HFFc6 (cell line): ENCODE measurements at regions not wholly inside any gene's neighbourhood (a gene's known extent, or its start where the extent isn't known, plus 50 kb on each side); places are given as distances from the start of the nearest gene placed in this dataset.

ENCODE experiments used
- DNase-seq: peaks from one replicate; pipeline ENCODE4 v3.0.0-alpha.2; 2018
- H3K27ac Mint-ChIP-seq: 2 replicates; pipeline ENCODE4 v1.8.0; 2020; ENCODE audit warnings: mild to moderate bottlenecking, mixed read lengths
- H3K27me3 Mint-ChIP-seq: 2 replicates; pipeline ENCODE4 v1.8.0; 2021; ENCODE audit warnings: mild to moderate bottlenecking, moderate library complexity, mixed read lengths; ENCODE audit not compliant: insufficient read depth
- H3K36me3 Mint-ChIP-seq: 2 replicates; pipeline ENCODE4 v1.8.0; 2021; ENCODE audit warnings: low read depth, mixed read lengths
- H3K4me1 Mint-ChIP-seq: 2 replicates; pipeline ENCODE4 v1.8.0; 2020; ENCODE audit warnings: low read depth, mixed read lengths
- H3K4me3 Mint-ChIP-seq: 2 replicates; pipeline ENCODE4 v1.8.0; 2020; ENCODE audit warnings: mild to moderate bottlenecking, moderate library complexity, mixed read lengths
- H3K9me3 Mint-ChIP-seq: 2 replicates; pipeline ENCODE4 v1.8.0; 2020; ENCODE audit warnings: mild to moderate bottlenecking, mixed read lengths
- TF ChIP-seq, protein P1 (sequence below): fragments of 200-600 bp; sonication (generic); IDR thresholded peaks from 2 replicates; pipeline ENCODE4 v1.5.0; 2021; ENCODE audit warnings: antibody characterized with exemption, mild to moderate bottlenecking

DNA sequence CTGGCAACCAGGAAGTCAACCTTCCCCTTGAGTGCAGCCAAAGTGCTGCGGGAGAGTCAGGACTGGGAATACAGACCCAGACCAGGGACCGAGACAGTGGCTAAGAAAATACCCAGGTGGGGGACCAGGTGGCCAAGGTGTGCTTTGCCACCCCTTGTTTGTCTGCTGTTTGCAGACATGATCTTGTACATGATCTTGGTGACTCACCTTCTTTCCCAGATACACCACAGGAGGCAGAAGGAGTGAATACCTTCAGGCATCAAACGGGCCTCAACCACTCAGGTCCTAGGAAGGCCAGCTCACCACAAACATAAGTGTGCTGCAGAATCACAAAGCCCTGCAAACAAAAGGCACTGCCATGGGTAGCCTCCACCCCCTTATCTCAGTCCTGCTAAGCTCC, 62.0 kb downstream of the CNGA2 start:
- no peak for DNase-seq
- peaks cover 10% of the 10 kb centered on the region for H3K9me3 Mint-ChIP-seq
- H3K36me3 Mint-ChIP-seq: no peaks in the 10 kb centered on the region
- H3K4me3 Mint-ChIP-seq: no peak overlapping the region
- H3K27ac Mint-ChIP-seq: no peak overlapping the region
- peaks cover 8% of the 10 kb centered on the region for H3K27me3 Mint-ChIP-seq
- TF ChIP-seq, protein P1, sequence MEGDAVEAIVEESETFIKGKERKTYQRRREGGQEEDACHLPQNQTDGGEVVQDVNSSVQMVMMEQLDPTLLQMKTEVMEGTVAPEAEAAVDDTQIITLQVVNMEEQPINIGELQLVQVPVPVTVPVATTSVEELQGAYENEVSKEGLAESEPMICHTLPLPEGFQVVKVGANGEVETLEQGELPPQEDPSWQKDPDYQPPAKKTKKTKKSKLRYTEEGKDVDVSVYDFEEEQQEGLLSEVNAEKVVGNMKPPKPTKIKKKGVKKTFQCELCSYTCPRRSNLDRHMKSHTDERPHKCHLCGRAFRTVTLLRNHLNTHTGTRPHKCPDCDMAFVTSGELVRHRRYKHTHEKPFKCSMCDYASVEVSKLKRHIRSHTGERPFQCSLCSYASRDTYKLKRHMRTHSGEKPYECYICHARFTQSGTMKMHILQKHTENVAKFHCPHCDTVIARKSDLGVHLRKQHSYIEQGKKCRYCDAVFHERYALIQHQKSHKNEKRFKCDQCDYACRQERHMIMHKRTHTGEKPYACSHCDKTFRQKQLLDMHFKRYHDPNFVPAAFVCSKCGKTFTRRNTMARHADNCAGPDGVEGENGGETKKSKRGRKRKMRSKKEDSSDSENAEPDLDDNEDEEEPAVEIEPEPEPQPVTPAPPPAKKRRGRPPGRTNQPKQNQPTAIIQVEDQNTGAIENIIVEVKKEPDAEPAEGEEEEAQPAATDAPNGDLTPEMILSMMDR: no peak
- H3K4me1 Mint-ChIP-seq: no peaks in the 10 kb centered on the region

DNA sequence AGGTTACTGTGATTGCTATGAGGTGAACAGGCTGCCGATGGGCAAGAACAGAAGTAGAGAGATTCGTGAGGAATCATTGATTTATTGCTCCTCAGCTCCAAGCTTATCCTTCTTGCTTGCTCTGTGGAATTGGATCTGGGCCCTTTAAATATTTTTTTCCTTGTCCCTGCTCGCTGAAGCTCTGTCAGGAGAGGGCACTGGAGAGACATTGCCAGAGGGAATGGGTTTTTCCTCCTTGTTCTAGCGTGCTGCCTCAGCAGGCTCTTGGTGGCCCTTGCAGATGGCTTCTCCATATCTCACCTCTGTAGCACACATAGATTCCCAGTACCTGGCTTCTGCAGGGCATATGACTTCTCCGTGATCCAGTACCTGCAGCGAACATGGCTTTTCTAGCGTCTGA, 67.4 kb downstream of the CNGA2 start:
- H3K27ac Mint-ChIP-seq: no peak overlapping the region
- no peaks in the 10 kb centered on the region for H3K36me3 Mint-ChIP-seq
- no peaks in the 10 kb centered on the region for H3K4me1 Mint-ChIP-seq
- H3K9me3 Mint-ChIP-seq: peaks cover 5% of the 10 kb centered on the region; the same call in 1 of the 2 replicates
- no peaks in the 10 kb centered on the region for H3K27me3 Mint-ChIP-seq
- DNase-seq: no peak
- TF ChIP-seq, protein P1: peak; percentile 10; the same call in 1 of the 2 replicates
- no peak overlapping the region for H3K4me3 Mint-ChIP-seq

DNA sequence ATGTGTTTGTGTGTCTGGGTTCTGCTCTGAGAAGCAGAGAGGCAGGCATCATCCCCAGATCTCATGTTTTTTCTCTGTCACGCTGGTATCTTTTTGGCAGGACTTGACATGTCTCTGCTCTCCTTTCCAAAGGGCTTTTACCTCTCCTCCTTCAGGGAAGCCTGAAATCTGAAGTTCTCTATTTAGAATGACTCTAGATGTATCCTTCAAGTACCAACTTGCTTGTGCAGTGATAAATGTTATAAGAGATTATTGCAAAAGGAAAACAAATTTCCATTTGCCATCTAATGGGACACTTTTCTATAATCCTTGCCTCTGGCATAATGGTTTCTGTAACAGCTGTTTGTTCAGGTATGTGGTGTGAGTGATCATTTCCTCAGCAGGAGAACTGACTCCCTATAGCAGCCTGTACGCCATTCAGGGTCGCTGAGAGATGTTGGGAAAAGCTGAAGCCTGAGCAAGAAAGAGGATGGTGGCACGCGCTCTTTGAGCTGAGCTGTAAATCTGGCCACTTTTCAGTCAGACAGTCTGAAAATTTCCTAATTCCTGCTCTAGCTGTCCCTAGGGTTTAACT, 72.5 kb downstream of the CNGA2 start:
- DNase-seq: no peak
- H3K27me3 Mint-ChIP-seq: peaks cover 1% of the 10 kb centered on the region; the same call in 1 of the 2 replicates
- TF ChIP-seq, protein P1: no peak
- H3K4me3 Mint-ChIP-seq: no peak overlapping the region
- 0 out of 2 replicates have a peak, but pooled peaks cover 4% of the 10 kb centered on the region for H3K9me3 Mint-ChIP-seq
- no peak overlapping the region for H3K27ac Mint-ChIP-seq
- no peaks in the 10 kb centered on the region for H3K4me1 Mint-ChIP-seq
- no peaks in the 10 kb centered on the region for H3K36me3 Mint-ChIP-seq

DNA sequence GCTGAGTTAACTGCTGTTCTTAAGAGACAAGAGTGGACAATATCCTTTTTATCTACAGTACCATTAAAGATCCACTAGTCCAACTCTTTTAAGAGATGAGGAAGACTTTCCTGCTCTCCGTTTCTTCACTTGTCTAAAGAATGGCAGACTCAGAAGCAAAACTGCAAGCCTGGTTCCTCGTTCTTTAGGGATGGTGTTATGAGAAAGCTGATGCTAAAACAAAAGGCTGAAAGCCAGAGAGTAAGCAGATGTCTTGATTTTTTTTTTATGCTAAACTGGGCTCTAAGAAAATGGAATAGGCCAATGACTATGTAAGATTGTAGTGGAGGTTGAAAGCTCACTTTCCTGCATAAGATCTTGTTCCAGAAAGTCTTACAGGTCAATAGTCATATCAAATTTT, 78.1 kb downstream of the CNGA2 start:
- Mint-ChIP-seq H3K36me3 (no peaks in the 10 kb centered on the region), H3K27me3 (peaks cover 4% of the 10 kb centered on the region; the same call in 1 of the 2 replicates), H3K4me1 (no peaks in the 10 kb centered on the region), H3K9me3 (0 out of 2 replicates have a peak, but pooled peaks cover 4% of the 10 kb centered on the region), H3K4me3 (no peak overlapping the region), H3K27ac (no peak overlapping the region)
- DNase-seq: no peak
- TF ChIP-seq, protein P1: no peak

DNA sequence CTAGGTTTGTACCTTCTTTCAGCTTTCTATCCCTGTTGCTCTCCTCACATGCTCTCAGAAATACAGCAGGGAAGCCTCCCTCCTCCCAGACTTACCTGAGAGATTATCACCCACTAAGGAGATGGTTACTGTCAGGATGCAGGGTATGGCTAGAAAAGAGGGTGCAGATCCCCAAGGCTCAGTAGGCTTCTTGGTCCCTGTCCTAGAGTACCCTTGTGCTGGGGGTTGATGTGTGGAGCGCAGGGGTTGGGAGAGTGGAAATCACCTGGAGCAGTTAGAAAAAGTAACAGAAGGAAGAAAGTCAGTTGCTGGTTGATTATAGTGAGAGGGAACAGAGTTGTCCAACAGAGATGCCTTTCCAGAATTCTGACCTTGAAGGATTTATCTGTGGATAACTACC, 80.2 kb downstream of the CNGA2 start:
- H3K4me1 Mint-ChIP-seq: no peaks in the 10 kb centered on the region
- no peak overlapping the region for H3K4me3 Mint-ChIP-seq
- TF ChIP-seq, protein P1: no peak
- H3K27me3 Mint-ChIP-seq: peaks cover 2% of the 10 kb centered on the region; the same call in 1 of the 2 replicates
- H3K36me3 Mint-ChIP-seq: no peaks in the 10 kb centered on the region
- 0 out of 2 replicates have a peak, but pooled peaks cover 4% of the 10 kb centered on the region for H3K9me3 Mint-ChIP-seq
- no peak overlapping the region for H3K27ac Mint-ChIP-seq
- DNase-seq: no peak
